Karpas-422 (cell line): ENCODE measurements at regions not wholly inside any gene's neighbourhood (a gene's known extent, or its start where the extent isn't known, plus 50 kb on each side); places are given as distances from the start of the nearest gene placed in this dataset.

Experiments used
- DNase-seq: peaks from one replicate; pipeline ENCODE4 v3.0.0-alpha.2; 2015
- H2AFZ ChIP-seq: fragments of 200-600 bp; sonication (generic); 2 replicates; pipeline ENCODE4 v1.6.1; 2014; ENCODE audit warnings: antibody characterized with exemption, low read length, mixed read lengths
- H3K27ac ChIP-seq: fragments of 200-600 bp; sonication (generic); 2 replicates; pipeline ENCODE4 v1.5.1; 2014; ENCODE audit warnings: mild to moderate bottlenecking, low read length, moderate library complexity
- H3K27me3 ChIP-seq: fragments of 200-600 bp; sonication (generic); 2 replicates; pipeline ENCODE4 v1.6.1; 2014; ENCODE audit warnings: low read length, mixed read lengths
- H3K36me3 ChIP-seq: fragments of 200-600 bp; sonication (generic); 2 replicates; pipeline ENCODE4 v1.6.1; 2014; ENCODE audit warnings: low read length, mixed read lengths; ENCODE audit not compliant: insufficient read depth
- H3K4me1 ChIP-seq: fragments of 200-600 bp; sonication (generic); 2 replicates; pipeline ENCODE4 v1.6.1; 2014; ENCODE audit warnings: mild to moderate bottlenecking, low read length, mixed read lengths
- H3K4me2 ChIP-seq: fragments of 200-600 bp; sonication (generic); 2 replicates; pipeline ENCODE4 v1.6.1; 2014; ENCODE audit warnings: low read length, low read depth, mild to moderate bottlenecking; ENCODE audit not compliant: poor library complexity, severe bottlenecking
- H3K4me3 ChIP-seq: fragments of 200-600 bp; sonication (generic); 2 replicates; pipeline ENCODE4 v1.5.1; 2014; ENCODE audit warnings: mild to moderate bottlenecking, antibody characterized with exemption, low read length, mixed read lengths
- H3K79me2 ChIP-seq: fragments of 200-600 bp; sonication (generic); 2 replicates; pipeline ENCODE4 v1.6.1; 2014; ENCODE audit warnings: mild to moderate bottlenecking, low read length, mixed read lengths
- H3K9ac ChIP-seq: fragments of 200-600 bp; sonication (generic); 2 replicates; pipeline ENCODE4 v1.6.0; 2014; ENCODE audit warnings: low read length
- H3K9me2 ChIP-seq: fragments of 200-600 bp; sonication (generic), shearing (Covaris generic); replicated peaks from 2 replicates; pipeline ENCODE4 v1.6.0; 2014; ENCODE audit warnings: mild to moderate bottlenecking, low read length, moderate library complexity; ENCODE audit not compliant: insufficient read depth
- H3K9me3 ChIP-seq: fragments of 300-700, 200-600 bp; sonication (generic); 2 replicates; pipeline ENCODE4 v1.6.1; 2014; ENCODE audit warnings: low read length, mixed read lengths
- H4K20me1 ChIP-seq: fragments of 200-600 bp; sonication (generic); 2 replicates; pipeline ENCODE4 v1.6.1; 2014; ENCODE audit warnings: mild to moderate bottlenecking, antibody characterized with exemption, low read length, low read depth; ENCODE audit not compliant: insufficient read depth

DNA sequence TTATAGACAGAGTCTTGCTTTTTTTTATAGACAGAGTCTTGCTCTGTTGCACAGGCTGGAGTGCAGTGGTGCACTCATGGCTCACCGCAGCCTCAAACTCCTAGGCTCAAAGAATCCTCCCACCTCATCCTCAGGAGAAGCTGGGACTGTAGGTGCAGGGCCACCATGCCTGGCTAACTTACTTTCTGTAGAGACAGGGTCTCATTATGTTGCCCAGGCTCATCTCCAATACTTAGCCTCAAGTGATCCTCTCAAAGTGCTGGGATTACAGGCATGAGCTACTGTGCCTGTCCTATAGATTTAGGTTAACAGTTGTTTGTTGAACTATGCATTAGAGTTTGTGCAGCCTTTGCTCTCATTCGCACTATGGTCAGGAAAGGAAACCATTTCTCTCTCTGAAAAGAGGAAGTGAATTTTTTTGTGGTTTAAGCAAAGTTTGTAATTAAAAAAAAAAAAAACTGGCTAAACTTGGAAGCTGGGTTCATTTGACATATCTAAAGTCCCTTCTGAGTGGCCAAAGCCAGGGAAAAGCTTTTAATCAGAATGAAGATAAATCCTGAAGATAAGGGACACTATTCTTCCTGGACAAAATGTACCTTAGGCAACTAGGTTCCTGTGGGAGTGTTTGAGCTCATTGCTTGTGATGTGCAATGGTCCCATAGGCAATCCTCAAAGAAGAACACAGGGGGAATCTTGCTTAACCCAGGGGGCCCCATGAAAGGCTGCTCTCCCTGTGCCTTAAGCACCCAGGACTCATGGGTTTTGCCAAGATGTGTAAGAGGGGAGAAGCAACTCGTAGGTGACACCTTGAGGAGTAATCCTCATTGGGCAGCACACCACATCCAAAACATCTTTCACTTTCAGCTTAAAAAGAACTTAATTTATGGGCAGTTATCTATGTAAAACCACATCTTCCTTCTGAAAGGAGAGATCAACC is 201.7 kb downstream of the MREG start:
- H3K9ac ChIP-seq: peak overlapping the region; percentile 37
- peak overlapping the region; percentile 85 for H3K27ac ChIP-seq

DNA sequence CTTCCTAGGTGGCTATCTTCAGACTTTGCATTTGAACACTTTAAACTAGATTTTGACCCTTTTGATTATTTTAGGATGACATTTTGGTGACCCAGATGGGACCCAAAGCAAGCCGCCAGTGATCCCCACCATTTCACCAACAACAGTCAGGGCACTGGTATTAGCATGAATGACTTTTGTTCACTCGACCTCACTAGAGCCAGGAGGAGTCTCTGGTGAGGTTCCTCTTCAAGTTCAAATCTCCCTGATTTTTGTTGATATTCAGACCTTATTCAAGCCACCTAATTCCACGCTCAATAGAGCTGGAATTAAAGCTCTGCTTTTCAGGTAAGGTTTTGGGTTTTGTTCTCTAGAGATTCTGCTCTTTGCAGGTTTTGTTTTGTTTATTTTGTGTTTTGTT is 202.3 kb downstream of the MREG start:
- H4K20me1 ChIP-seq: no peaks in the 10 kb centered on the region
- H3K79me2 ChIP-seq: no peaks in the 10 kb centered on the region
- peak; percentile 62 for DNase-seq
- no peaks in the 10 kb centered on the region for H3K27me3 ChIP-seq
- H3K4me2 ChIP-seq: peak overlapping the region; percentile 75
- peak overlapping the region; percentile 85 for H3K27ac ChIP-seq
- H2AFZ ChIP-seq: no peak overlapping the region
- H3K4me1 ChIP-seq: peaks cover 35% of the 10 kb centered on the region
- H3K36me3 ChIP-seq: no peaks in the 10 kb centered on the region
- no peaks in the 10 kb centered on the region for H3K9me2 ChIP-seq
- peak overlapping the region; percentile 53; the same call in 1 of the 2 replicates for H3K4me3 ChIP-seq
- H3K9me3 ChIP-seq: no peaks in the 10 kb centered on the region
- H3K9ac ChIP-seq: 0 out of 2 replicates have a peak overlapping the region, but pooled peaks have one; percentile 29

More for the DNA sequence above, 201.7 kb downstream of the MREG start:
- no peaks in the 10 kb centered on the region for H3K9me2 ChIP-seq
- H3K9me3 ChIP-seq: no peaks in the 10 kb centered on the region
- DNase-seq: peak; percentile 92
- no peaks in the 10 kb centered on the region for H3K27me3 ChIP-seq
- peaks cover 35% of the 10 kb centered on the region for H3K4me1 ChIP-seq
- H4K20me1 ChIP-seq: no peaks in the 10 kb centered on the region
- H3K79me2 ChIP-seq: no peaks in the 10 kb centered on the region
- peak overlapping the region; percentile 53 for H3K4me3 ChIP-seq
- H2AFZ ChIP-seq: peak overlapping the region; percentile 27; the same call in 1 of the 2 replicates
- H3K36me3 ChIP-seq: no peaks in the 10 kb centered on the region
- H3K4me2 ChIP-seq: peak overlapping the region; percentile 75

DNA sequence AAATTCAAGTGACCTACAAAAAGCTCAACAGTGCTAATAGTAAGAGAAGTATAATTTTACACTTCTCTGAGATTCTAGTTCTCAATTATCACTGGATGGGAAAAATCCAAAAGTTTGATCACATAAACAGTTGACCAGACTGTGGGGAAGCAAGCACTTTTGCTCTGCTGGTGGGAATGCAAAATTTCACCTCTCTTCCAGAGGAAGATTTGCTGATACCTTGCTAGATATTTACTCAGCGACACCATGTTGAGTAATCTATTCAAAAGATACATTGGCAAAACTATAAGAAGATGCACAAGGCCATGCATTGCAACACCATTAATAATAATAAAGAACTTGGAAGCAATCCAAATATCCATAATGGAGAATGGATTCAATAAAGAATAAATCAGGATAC is 204.4 kb downstream of the MREG start:
- Histone ChIP-seq H3K79me2 (no peaks in the 10 kb centered on the region), H3K4me1 (peaks cover 35% of the 10 kb centered on the region), H3K9ac (no peak overlapping the region), H2AFZ (no peak overlapping the region), H3K4me2 (no peak overlapping the region), H3K9me2 (no peaks in the 10 kb centered on the region), H3K4me3 (no peak overlapping the region), H3K36me3 (no peaks in the 10 kb centered on the region), H3K9me3 (no peaks in the 10 kb centered on the region), H3K27ac (no peak overlapping the region), H3K27me3 (no peaks in the 10 kb centered on the region), H4K20me1 (no peaks in the 10 kb centered on the region)
- no peak for DNase-seq

DNA sequence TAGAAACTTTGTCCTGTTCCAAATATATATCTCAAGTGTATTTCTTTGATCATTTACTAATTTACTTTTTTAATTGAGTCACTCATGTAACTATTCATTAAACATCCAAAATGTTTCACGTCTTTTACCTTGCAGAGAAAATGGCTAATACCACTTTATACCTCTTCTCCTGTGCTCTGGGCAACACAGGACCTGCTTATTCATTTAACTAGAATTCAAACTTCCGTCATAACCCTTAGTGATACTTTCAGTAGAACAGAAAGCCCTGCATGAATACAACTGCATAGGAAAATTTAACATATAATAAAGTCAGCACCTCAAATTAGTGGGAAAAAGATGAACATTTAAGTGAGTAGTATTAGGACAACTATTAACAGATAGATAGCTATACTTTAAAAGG is 205.2 kb downstream of the MREG start:
- Histone ChIP-seq H3K27me3 (no peaks in the 10 kb centered on the region), H3K9me2 (no peaks in the 10 kb centered on the region), H4K20me1 (no peaks in the 10 kb centered on the region), H3K27ac (no peak overlapping the region), H3K4me3 (no peak overlapping the region), H3K79me2 (no peaks in the 10 kb centered on the region), H3K4me1 (peaks cover 29% of the 10 kb centered on the region), H3K36me3 (no peaks in the 10 kb centered on the region), H3K4me2 (no peak overlapping the region), H3K9ac (no peak overlapping the region), H2AFZ (no peak overlapping the region), H3K9me3 (no peaks in the 10 kb centered on the region)
- DNase-seq: no peak

DNA sequence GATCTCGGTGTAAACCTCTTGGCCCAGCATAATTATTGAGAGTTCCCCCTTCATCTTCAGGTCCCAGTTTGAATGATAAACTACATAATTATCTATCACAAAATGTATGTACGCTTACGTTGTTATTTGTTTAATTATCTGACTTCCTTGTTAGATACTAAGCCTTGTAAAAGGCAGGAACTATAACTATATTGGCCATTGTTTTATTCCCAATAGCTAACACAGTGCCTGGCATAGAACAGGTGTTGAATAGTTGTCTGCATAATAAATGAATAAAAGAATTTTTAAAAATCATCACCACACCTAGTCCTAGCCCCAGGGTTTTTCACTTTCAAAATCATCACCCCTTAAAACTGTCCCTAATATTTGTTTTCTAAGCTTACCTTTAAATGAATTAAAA is 207.9 kb downstream of the MREG start:
- no peak overlapping the region for H3K9ac ChIP-seq
- H3K79me2 ChIP-seq: no peaks in the 10 kb centered on the region
- H3K36me3 ChIP-seq: no peaks in the 10 kb centered on the region
- no peak for DNase-seq
- H3K9me2 ChIP-seq: no peaks in the 10 kb centered on the region
- H3K27me3 ChIP-seq: no peaks in the 10 kb centered on the region
- H3K4me2 ChIP-seq: no peak overlapping the region
- H3K4me1 ChIP-seq: peaks cover 3% of the 10 kb centered on the region; the same call in 1 of the 2 replicates
- no peak overlapping the region for H3K27ac ChIP-seq
- H2AFZ ChIP-seq: no peak overlapping the region
- H3K9me3 ChIP-seq: no peaks in the 10 kb centered on the region; the same call in 1 of the 2 replicates
- no peak overlapping the region for H3K4me3 ChIP-seq
- H4K20me1 ChIP-seq: no peaks in the 10 kb centered on the region

DNA sequence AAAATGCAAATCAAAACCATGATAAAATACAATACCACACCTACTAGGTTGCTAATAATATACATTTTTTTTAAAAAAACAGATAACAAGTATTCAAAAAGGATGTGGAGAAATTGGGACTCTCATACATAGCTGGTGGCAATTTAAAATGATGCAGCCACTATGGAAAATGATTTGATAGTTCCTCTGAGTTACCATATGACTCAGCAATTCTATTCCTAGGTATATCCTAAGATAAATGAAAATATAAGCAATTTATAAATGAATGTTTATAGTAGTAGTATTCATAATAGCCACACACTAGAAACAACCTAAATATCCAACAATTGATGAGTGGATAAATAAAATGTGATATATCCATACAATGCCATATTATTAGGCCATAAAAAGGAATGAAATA is 210.2 kb downstream of the MREG start:
- Histone ChIP-seq H4K20me1 (no peaks in the 10 kb centered on the region), H3K9me2 (no peaks in the 10 kb centered on the region), H3K4me1 (no peaks in the 10 kb centered on the region; the same call in 1 of the 2 replicates), H3K79me2 (no peaks in the 10 kb centered on the region), H3K27ac (no peak overlapping the region), H3K27me3 (no peaks in the 10 kb centered on the region), H3K4me3 (no peak overlapping the region), H3K36me3 (no peaks in the 10 kb centered on the region), H2AFZ (no peak overlapping the region), H3K9me3 (no peaks in the 10 kb centered on the region; the same call in 1 of the 2 replicates), H3K4me2 (no peak overlapping the region), H3K9ac (no peak overlapping the region)
- DNase-seq: no peak

DNA sequence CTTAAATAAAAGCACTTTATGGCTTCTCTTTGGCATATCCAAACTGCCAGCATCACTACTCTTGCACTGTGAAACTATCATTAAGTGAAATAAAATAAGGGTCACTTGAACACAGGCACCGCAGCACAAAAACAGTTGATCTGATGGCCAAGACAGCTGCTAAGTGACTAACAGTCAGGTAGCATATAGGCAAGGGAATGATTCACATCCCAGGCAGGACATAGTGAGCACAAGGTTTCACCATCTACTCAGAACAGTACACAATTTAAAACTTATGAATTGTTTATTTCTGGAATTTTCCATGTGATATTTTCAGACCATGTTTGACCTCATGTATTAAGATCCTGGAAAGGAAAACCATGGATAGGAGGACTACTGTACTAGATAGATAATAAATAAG is 214.2 kb downstream of the MREG start:
- H3K9me3 ChIP-seq: no peaks in the 10 kb centered on the region; the same call in 1 of the 2 replicates
- no peaks in the 10 kb centered on the region for H3K27me3 ChIP-seq
- H3K27ac ChIP-seq: no peak overlapping the region
- H3K9ac ChIP-seq: no peak overlapping the region
- no peaks in the 10 kb centered on the region for H4K20me1 ChIP-seq
- H3K79me2 ChIP-seq: no peaks in the 10 kb centered on the region
- no peaks in the 10 kb centered on the region; the same call in 1 of the 2 replicates for H3K4me1 ChIP-seq
- H2AFZ ChIP-seq: no peak overlapping the region
- no peak overlapping the region for H3K4me2 ChIP-seq
- no peaks in the 10 kb centered on the region for H3K9me2 ChIP-seq
- no peak overlapping the region for H3K4me3 ChIP-seq
- no peaks in the 10 kb centered on the region for H3K36me3 ChIP-seq
- DNase-seq: no peak

DNA sequence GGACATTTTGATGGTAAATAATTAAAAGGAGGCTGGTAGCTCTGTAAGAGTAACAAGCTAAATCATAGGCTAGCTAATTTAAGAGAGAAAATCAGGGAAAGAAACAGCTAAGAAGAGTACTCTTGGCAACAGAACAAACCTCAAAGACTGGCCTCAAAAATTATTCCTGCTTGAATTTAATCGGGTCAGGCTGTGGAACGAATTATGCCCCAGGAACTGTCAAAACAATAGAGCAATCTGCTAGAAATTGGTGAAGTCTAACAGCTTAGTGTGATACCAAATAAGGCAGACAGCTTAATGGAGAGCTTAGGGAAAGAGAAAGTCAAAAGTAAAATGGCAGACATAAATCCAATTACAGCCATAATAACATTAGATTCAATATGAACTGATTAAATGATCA is 215.7 kb downstream of the MREG start:
- no peak for DNase-seq

More for the DNA sequence above, 215.7 kb downstream of the MREG start:
- Histone ChIP-seq H3K4me1 (no peaks in the 10 kb centered on the region; the same call in 1 of the 2 replicates), H3K4me2 (no peak overlapping the region), H3K9me3 (no peaks in the 10 kb centered on the region; the same call in 1 of the 2 replicates), H2AFZ (no peak overlapping the region), H3K9me2 (no peaks in the 10 kb centered on the region), H3K36me3 (no peaks in the 10 kb centered on the region), H3K4me3 (no peak overlapping the region), H3K79me2 (no peaks in the 10 kb centered on the region), H4K20me1 (no peaks in the 10 kb centered on the region), H3K9ac (no peak overlapping the region), H3K27me3 (no peaks in the 10 kb centered on the region), H3K27ac (no peak overlapping the region)
